GM21529 (cell line): ENCODE measurements at regions not wholly inside any gene's neighbourhood (a gene's known extent, or its start where the extent isn't known, plus 50 kb on each side); places are given as distances from the start of the nearest gene placed in this dataset.

Experiments used
- ATAC-seq: cut with Tn5 transposase; IDR thresholded peaks from one replicate; pipeline ENCODE4 v1.9.1; 2021; ENCODE audit not compliant: unreplicated experiment

DNA sequence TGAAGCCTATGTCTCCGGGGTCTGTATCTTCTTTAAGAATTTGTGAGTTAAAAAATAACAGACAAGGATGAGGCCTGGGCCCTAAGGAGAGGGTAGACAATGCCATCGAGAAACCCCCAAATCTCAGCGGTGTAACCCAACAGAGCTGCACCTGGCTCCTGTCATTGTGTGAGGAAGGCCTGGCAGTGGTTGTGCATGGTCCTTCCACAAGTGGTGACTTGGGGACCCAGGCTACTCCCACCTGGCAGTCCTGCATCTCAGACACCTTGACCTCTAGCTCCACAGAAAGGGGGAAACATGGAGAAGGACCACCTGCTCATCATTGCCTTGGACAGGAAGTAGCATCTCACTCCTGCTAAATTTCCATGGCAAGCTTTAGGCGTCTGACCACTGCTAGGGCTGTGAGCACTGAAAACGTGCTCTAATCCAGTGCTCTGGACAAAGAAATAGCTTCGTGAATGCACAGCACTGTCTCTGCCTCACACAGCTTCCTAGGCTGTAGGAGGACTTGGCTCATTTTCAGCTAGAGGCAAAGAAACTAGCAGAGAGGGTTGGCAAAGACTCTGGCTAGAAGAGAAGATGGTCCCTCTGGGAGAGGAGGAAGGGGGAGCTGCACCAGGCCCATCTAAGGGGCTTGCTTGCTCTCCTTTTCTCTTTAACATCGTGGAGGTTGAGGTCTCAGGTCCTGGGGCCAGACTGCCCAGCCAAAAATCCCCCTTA is 273.9 kb upstream of the ZMIZ1 start:
- ATAC-seq = no peak

DNA sequence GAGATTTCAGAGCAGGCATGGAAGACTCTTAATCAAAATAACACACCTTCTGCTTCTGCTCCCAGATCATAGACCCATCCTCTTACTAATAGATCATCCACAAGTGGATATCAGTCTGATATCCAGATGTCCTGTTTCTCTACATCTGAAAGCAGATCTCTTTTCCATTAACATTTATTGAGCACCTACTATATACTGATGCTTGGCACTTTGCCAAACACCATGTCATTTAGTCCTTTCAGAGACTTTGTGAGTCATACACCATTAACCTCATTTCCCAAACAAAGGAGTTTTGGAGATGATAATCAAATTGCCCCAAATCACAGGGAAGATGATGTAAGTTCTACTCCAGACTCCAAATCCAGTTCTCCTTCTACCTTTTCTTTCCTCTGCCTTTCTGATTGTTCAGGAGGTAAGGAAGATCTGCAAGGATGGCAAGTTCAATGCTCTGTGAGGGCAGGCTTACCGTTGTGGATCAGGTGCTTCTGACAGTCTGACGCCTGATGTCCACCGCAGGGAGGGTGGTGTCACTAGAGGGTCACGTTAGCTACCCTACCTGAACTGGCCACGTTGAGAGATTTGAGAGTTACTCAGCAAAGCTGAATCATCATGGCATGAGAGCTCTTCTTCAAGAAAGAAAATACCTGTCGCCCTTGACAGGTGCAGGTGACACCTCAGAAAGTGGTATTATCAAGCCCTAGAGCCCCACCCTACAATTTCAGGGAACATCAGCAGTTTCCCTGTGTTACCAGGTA is 269.6 kb upstream of the ZMIZ1 start:
- no peak for ATAC-seq

- no peak for ATAC-seq
Measured at GRCh38 chr10:78800006-78800405, 268.8 kb upstream of the ZMIZ1 start.

GRCh38 chr10:78800535-78801320 is 268.0 kb upstream of the ZMIZ1 start:
- ATAC-seq = no peak

- ATAC-seq = no peak
Measured at GRCh38 chr10:78802431-78802830, 266.3 kb upstream of the ZMIZ1 start.

- no peak for ATAC-seq
Measured at GRCh38 chr10:78802866-78803265, 265.9 kb upstream of the ZMIZ1 start.

DNA sequence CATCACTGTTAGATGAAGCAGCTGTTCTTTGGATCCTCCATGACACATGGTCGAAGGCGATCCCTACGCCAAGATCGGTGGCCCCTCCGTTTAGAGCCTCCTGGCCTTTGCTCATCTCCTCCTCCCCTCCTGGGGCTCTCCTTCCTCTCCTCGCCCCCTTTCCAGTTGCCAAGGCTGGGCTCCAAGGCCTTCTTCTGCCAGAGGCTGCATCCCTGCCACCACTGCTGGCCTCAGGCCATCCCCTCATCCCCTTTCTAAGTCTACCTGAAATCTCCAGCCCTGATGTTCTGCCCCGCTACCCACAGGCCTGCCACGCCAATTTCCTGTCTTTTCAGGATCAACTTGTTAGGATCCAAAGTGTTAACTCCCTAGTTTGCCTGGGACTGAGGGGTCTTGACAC is 265.1 kb upstream of the ZMIZ1 start:
- ATAC-seq = no peak

DNA sequence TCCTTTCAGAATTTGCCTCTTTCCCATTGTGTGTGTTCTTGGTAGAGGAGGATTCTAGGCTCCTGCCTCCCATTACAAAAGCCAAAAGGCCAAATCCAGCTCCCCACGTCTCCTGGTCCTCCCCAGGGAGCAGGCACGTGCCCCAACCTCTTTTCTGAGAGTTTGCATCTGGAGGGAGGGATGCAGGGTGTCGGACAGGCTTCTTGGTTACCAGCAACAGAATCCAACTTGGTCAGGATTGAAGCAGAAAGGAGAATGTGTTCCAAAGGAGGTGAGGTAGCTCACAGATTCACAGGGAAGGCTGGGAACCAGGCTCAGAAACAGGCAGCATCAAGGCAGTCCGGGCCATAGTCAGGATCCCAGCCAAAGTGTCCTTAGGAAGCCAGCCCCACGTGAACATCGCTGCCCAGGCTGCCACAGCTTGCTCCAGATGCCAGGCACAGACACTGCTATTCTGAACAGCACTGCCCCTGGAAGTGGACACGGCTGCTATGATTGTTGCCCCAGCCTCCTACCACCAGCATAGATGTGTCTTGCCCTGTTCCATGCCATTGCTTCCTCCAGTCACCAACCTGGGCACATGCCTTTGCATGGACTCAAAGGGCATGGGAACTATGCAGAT is 264.2 kb upstream of the ZMIZ1 start:
- ATAC-seq = no peak

GRCh38 chr10:78805176-78805575 is 263.6 kb upstream of the ZMIZ1 start:
- no peak for ATAC-seq

GRCh38 chr10:78806681-78807221 is 262.0 kb upstream of the ZMIZ1 start:
- no peak for ATAC-seq

DNA sequence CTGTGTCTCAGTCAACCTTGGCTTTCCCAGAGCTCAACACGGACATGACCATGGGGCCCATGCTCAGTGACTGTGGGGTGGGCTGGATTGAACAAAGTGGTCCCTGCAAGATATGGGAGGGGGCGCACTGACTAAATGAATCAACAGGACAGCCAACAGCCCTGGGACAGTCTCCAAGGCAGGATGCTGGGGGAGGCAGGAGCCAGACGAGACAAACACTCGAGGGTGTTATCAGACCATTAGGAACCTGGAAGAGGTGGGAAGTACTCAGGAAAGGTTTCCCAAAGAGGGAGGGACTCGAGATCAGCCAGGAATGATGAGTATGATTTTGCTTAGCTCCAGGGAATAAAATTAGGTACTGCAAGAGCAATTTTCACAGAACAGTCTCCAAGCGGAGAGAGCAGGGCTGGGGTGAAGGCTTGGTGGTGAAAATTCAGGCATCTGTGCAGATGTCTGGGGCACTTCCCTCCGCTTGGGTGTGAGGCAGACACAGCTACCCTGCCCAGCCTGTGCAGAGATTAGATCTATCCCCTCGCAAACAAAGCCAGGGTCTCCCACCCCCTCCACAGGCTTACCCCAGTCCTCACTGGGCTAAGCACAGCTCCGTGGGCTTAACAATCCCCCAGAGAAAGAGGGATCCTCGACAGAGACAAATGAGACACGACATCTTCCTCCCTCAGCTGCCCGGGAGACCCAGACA is 261.1 kb upstream of the ZMIZ1 start:
- no peak for ATAC-seq

- no peak for ATAC-seq
Measured at GRCh38 chr10:78808286-78808685, 260.5 kb upstream of the ZMIZ1 start.

DNA sequence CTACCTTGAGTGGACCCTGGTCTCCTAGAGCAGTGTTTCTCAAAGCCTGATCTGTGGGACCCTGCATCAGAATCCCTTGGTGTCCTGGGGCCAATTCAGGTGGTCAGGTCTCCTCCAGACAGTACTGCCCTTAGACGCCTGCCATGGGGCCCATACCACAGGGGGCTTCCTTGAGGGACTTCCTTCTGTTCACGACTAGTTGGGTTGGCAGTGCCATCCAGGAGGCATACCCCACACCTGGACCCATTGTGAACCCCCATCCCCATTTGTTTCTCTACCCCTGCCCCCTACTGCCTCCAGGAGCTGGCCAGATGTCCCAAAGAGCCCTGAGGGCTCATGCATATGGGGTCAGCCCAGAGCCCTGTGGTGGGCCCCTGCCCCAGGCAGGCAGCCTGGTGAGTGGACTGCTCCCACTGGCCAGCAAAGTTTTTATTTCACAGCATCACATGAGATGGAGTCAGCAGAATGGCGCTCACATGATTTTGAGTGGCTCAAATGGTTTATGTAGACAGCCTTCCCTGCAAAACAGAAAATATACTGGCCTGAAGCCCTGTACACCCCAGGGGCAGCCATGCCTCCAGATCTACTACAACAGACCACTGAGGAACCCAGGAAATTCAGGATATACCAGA is 259.9 kb upstream of the ZMIZ1 start:
- ATAC-seq = no peak

DNA sequence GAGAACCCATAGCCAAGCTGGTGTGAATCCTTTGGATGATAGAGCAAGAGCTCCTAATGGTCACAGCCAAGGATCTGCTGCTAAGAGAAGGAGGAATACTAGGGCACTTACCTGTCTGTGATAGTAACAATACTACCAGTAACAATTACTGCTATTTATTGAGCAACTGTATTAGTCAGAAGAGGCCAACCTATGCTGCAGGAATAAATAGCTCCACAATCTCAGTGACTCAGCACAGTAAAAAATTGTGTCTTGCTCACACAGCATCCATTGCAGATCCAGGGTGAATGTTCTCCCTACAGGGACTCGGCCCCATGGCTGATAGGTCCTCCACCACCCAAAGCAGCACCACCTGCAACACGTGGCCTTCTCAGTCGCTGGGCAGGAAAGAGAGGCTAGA is 257.6 kb upstream of the ZMIZ1 start:
- ATAC-seq = no peak

- ATAC-seq = no peak
Measured at GRCh38 chr10:78812571-78813318, 256.0 kb upstream of the ZMIZ1 start.

GRCh38 chr10:78813526-78813925 is 255.2 kb upstream of the ZMIZ1 start:
- ATAC-seq = no peak

- ATAC-seq = no peak
Measured at GRCh38 chr10:78813998-78814399, 254.8 kb upstream of the ZMIZ1 start.

DNA sequence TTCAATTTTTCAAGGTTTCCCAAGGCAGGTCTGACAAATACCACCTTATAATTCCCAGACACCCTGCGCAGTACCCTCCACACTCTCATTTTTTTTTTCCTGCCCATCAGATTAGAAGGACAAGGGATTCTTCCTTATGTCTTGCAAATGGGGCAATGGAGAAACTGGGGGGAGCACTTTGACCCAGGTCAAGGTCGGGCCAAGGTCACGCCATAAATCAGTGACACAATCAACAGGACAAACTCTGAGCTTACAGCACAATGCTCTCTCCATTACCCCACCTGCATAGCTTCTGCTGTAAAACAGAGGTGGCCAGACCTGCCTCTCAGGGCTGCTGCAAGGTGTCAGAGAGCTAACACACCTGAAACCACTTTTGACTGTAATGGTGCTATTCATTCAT is 254.4 kb upstream of the ZMIZ1 start:
- ATAC-seq = no peak

GRCh38 chr10:78815702-78816334 is 252.9 kb upstream of the ZMIZ1 start:
- ATAC-seq = no peak
